ENCODE measurements at regions not wholly inside any gene's neighbourhood (a gene's known extent, or its start where the extent isn't known, plus 50 kb on each side); places are given as distances from the start of the nearest gene placed in this dataset.

- no peak for DNase-seq (ENCODE audit: low read depth)
- no peak for TF ChIP-seq CTCF (IDR thresholded peaks at IDR 0.05; ENCODE audit: control insufficient read depth, insufficient read depth, low read depth, low read length, missing control alignments)
- H3K4me3 ChIP-seq (ENCODE audit: control insufficient read depth, low read depth, low read length), result no peak overlapping the region
Observed at GRCh38 chr12:98256830-98257229, 258.6 kb upstream of the TMPO start.

- H3K4me3 ChIP-seq (ENCODE audit: control insufficient read depth, low read depth, low read length), result no peak overlapping the region
- DNase-seq (ENCODE audit: low read depth), result no peak
- no peak for TF ChIP-seq CTCF (IDR thresholded peaks at IDR 0.05; ENCODE audit: control insufficient read depth, insufficient read depth, low read depth, low read length, missing control alignments)
Observed at GRCh38 chr12:98259693-98260092, 255.7 kb upstream of the TMPO start.

GRCh38 chr12:98260276-98260675, 255.1 kb upstream of the TMPO start:
- TF ChIP-seq CTCF (IDR thresholded peaks at IDR 0.05; ENCODE audit: control insufficient read depth, insufficient read depth, low read depth, low read length, missing control alignments), result no peak
- no peak for DNase-seq (ENCODE audit: low read depth)
- H3K4me3 ChIP-seq (ENCODE audit: control insufficient read depth, low read depth, low read length), result no peak overlapping the region

- no peak for TF ChIP-seq CTCF (IDR thresholded peaks at IDR 0.05; ENCODE audit: control insufficient read depth, insufficient read depth, low read depth, low read length, missing control alignments)
- no peak overlapping the region for H3K4me3 ChIP-seq (ENCODE audit: control insufficient read depth, low read depth, low read length)
- DNase-seq (ENCODE audit: low read depth), result no peak
Observed at GRCh38 chr12:98262902-98263301, 252.5 kb upstream of the TMPO start.

GRCh38 chr12:98274430-98275130, 240.8 kb upstream of the TMPO start:
- H3K4me3 ChIP-seq (ENCODE audit: control insufficient read depth, low read depth, low read length), result no peak overlapping the region
- no peak for TF ChIP-seq CTCF (IDR thresholded peaks at IDR 0.05; ENCODE audit: control insufficient read depth, insufficient read depth, low read depth, low read length, missing control alignments)
- DNase-seq (ENCODE audit: low read depth), result no peak

GRCh38 chr12:98275131-98275475, 240.3 kb upstream of the TMPO start:
- H3K4me3 ChIP-seq (ENCODE audit: control insufficient read depth, low read depth, low read length), result no peak overlapping the region

More at GRCh38 chr12:98275131-98275475, 240.3 kb upstream of the TMPO start:
- no peak for DNase-seq (ENCODE audit: low read depth)
- no peak for TF ChIP-seq CTCF (IDR thresholded peaks at IDR 0.05; ENCODE audit: control insufficient read depth, insufficient read depth, low read depth, low read length, missing control alignments)
